ENCODE measurements at regions not wholly inside any gene's neighbourhood (a gene's known extent, or its start where the extent isn't known, plus 50 kb on each side); places are given as distances from the start of the nearest gene placed in this dataset.

DNA sequence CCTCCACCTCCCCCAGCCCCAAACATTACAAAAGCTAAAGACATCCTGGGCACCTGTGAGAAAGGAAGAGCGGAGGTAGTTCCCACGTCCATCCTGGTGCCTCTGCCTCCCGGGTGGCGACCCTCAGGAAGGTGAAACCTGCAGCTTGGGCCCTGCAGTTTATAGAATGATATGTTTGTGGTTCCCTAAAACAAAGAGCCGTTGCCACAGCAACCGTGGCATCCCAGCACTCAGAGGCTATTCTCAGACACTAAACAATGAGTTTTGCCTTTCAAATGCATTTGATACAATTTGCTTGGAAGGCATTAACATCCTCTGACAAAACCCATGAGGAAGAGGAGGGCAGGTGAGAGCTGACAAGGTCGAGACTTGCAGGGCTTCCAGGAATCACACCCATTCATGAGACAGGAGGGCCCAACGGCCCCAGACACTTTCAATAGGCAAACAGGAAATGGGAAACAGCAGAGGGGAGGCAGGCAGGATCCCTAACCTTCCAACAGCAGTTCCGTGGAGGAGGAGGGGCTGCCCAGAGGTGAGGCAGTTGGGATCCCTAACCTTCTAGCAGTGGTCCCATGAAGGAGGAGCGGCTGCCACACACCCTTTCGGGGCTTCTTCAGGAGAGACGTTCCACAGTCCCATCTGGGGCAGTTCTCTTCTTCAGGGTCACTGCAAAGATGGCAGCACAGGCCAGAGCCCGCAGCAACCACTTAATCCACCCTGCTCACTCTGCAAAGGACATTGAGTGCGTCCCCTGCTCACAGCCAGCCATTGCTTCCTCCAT, 379.2 kb downstream of the SHANK2 start:
- DNase-seq = peak; percentile 68
- WGBS (ENCODE audit: extremely low coverage, insufficient read length, low lambda C conversion rate) = no CpG with 5 or more reads among the region's 14 CpGs

More for the DNA sequence above, 379.2 kb downstream of the SHANK2 start:
- peak overlapping the region; percentile 74; the same call in 1 of the 2 replicates for H3K14ac ChIP-seq (ENCODE audit: insufficient read depth, low read length)
- no peak overlapping the region for H3K23ac ChIP-seq (ENCODE audit: insufficient read length, low read depth, low read length)
- H3K36me3 Mint-ChIP-seq (ENCODE audit: insufficient read depth in 1 of 3, low read depth in 3 of 3) = no peaks in the 10 kb centered on the region; a peak in 1 of 7 replicates
- no peak overlapping the region for H3K56ac ChIP-seq (ENCODE audit: insufficient read length, low read depth, low read length)
- H3K4me1 Mint-ChIP-seq = peaks cover 35 to 40% of the 10 kb centered on the region in 2 experiments
- TF ChIP-seq, protein P1, sequence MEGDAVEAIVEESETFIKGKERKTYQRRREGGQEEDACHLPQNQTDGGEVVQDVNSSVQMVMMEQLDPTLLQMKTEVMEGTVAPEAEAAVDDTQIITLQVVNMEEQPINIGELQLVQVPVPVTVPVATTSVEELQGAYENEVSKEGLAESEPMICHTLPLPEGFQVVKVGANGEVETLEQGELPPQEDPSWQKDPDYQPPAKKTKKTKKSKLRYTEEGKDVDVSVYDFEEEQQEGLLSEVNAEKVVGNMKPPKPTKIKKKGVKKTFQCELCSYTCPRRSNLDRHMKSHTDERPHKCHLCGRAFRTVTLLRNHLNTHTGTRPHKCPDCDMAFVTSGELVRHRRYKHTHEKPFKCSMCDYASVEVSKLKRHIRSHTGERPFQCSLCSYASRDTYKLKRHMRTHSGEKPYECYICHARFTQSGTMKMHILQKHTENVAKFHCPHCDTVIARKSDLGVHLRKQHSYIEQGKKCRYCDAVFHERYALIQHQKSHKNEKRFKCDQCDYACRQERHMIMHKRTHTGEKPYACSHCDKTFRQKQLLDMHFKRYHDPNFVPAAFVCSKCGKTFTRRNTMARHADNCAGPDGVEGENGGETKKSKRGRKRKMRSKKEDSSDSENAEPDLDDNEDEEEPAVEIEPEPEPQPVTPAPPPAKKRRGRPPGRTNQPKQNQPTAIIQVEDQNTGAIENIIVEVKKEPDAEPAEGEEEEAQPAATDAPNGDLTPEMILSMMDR (conservative IDR thresholded peaks at IDR 0.05) = no peak
- no peak overlapping the region for H2AK5ac ChIP-seq (ENCODE audit: insufficient read length, low read length)
- H3K4me2 ChIP-seq (ENCODE audit: insufficient read depth, insufficient read length, low read length) = no peak overlapping the region
- peak overlapping the region; percentile 29 for H2BK20ac ChIP-seq (ENCODE audit: low read depth, low read length, poor library complexity, severe bottlenecking)
- H3K79me1 ChIP-seq (ENCODE audit: insufficient read depth, low read depth, low read length, poor library complexity, severe bottlenecking) = no peaks in the 10 kb centered on the region
- H3T11ph ChIP-seq (ENCODE audit: low read length) = peak overlapping the region; percentile 78
- no peaks in the 10 kb centered on the region for H4K20me1 ChIP-seq (ENCODE audit: control insufficient read depth, insufficient read depth, insufficient read length)
- H2BK5ac ChIP-seq (ENCODE audit: insufficient read length, low read length) = no peak overlapping the region
- peaks cover 8% of the 10 kb centered on the region; the same call in 1 of the 2 replicates for H3K4me1 ChIP-seq (ENCODE audit: insufficient read depth, low read length)
- H3K9me3 ChIP-seq (ENCODE audit: control insufficient read depth, low read depth, low read length) = no peaks in the 10 kb centered on the region
- H3K27me3 Mint-ChIP-seq (ENCODE audit: low read depth) = peaks cover 6% of the 10 kb centered on the region
- H4K5ac ChIP-seq (ENCODE audit: insufficient read length, low read depth, low read length) = no peak overlapping the region
- H2AFZ ChIP-seq (ENCODE audit: low read length) = no peak overlapping the region
- peak overlapping the region; percentile 82 for H2BK12ac ChIP-seq (ENCODE audit: insufficient read length, low read depth, low read length)
- no peak overlapping the region for H3K4ac ChIP-seq (ENCODE audit: low read depth, low read length)
- H3K27ac Mint-ChIP-seq = peak overlapping the region; percentile 91 to 98 (median 97)
- H3K23me2 ChIP-seq (ENCODE audit: insufficient read length, low read depth, low read length, poor library complexity, severe bottlenecking) = no peaks in the 10 kb centered on the region
- no peak overlapping the region for H4K8ac ChIP-seq (replicated peaks; ENCODE audit: insufficient read length, low read depth, low read length)
- no peak overlapping the region for H3K27ac ChIP-seq (ENCODE audit: insufficient read length, low read depth, low read length)
- no peaks in the 10 kb centered on the region for H3K9me3 Mint-ChIP-seq
- H3K18ac ChIP-seq (ENCODE audit: insufficient read length, low read depth, low read length) = peak overlapping the region; percentile 80
- H3K9ac ChIP-seq (ENCODE audit: extremely low read depth, insufficient read length, low read length) = no peak overlapping the region
- no peaks in the 10 kb centered on the region for H3K27me3 ChIP-seq (ENCODE audit: insufficient read depth, low read length)
- H4K91ac ChIP-seq (ENCODE audit: insufficient read length, low read depth, low read length) = no peak overlapping the region
- no peak overlapping the region for H2BK120ac ChIP-seq (ENCODE audit: low read depth, low read length, poor library complexity, severe bottlenecking)
- no peaks in the 10 kb centered on the region for H3K79me2 ChIP-seq (ENCODE audit: insufficient read depth, low read length)
- no peak overlapping the region for H2BK15ac ChIP-seq (ENCODE audit: low read depth, low read length)
- peak overlapping the region in 1 of 2 experiments; percentile 15; a peak in 2 of 5 replicates for H3K4me3 Mint-ChIP-seq
